ENCODE measurements at regions not wholly inside any gene's neighbourhood (a gene's known extent, or its start where the extent isn't known, plus 50 kb on each side); places are given as distances from the start of the nearest gene placed in this dataset.

DNA sequence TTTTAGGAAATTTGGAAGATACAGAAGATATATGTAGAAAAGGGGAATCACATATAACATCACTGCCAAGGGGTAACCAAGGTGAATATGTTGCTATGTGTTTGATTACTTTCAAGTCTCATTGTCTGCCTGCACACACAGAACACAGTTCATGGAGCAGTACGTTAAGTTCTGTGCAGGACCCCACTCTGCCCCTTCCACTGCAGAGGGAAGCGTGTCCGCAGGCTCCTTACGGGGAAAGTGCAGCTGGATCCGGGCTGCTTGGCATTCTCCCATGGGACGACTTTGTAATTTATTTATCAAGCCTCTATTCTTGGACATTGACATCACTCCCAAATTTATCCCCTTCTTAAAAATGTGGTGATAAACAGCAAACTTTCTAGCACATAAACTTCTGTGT, 226.8 kb downstream of the FOXL1 start:
- H3K4me3 ChIP-seq (ENCODE audit: low read depth, low read length), result no peak overlapping the region
- TF ChIP-seq, protein P1, sequence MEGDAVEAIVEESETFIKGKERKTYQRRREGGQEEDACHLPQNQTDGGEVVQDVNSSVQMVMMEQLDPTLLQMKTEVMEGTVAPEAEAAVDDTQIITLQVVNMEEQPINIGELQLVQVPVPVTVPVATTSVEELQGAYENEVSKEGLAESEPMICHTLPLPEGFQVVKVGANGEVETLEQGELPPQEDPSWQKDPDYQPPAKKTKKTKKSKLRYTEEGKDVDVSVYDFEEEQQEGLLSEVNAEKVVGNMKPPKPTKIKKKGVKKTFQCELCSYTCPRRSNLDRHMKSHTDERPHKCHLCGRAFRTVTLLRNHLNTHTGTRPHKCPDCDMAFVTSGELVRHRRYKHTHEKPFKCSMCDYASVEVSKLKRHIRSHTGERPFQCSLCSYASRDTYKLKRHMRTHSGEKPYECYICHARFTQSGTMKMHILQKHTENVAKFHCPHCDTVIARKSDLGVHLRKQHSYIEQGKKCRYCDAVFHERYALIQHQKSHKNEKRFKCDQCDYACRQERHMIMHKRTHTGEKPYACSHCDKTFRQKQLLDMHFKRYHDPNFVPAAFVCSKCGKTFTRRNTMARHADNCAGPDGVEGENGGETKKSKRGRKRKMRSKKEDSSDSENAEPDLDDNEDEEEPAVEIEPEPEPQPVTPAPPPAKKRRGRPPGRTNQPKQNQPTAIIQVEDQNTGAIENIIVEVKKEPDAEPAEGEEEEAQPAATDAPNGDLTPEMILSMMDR (IDR thresholded peaks at IDR 0.05; ENCODE audit: insufficient read depth, low read depth, low read length, missing control alignments), result no peak
- no peak for DNase-seq (ENCODE audit: low read depth)

DNA sequence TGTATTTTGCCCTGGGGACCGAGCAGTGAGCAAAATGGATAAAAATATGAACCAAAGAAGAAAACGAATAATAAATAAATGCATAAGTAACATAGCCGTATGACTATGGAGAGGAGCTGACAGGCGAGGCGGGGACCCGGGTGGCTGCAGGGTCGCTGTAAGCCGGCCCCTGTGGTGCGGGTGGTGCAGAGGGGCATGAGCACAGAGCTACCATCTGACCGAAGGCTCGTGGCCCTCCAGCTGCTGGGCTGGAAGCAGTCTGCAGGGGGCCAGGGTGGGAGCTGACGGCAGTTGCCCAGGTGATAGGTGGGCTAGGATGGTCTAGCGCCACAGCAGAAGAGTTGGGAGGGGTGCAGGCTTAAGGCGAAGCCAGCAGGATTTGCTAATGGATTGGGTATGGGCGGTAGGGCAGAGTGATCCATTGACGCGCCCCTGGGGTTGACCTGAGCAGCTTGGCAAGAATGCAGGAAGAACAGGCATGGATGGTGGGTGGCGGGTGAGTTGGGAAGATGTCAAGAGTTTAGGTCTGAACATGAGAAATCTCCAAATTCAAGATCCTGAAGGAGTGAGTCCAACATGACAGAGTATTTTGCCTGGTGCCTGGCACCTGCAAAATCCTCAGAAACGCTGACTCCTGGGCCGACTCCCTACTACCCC, 228.0 kb downstream of the FOXL1 start:
- DNase-seq (ENCODE audit: low read depth), result no peak
- TF ChIP-seq, protein P1 (IDR thresholded peaks at IDR 0.05; ENCODE audit: insufficient read depth, low read depth, low read length, missing control alignments), result no peak
- no peak overlapping the region for H3K4me3 ChIP-seq (ENCODE audit: low read depth, low read length)

DNA sequence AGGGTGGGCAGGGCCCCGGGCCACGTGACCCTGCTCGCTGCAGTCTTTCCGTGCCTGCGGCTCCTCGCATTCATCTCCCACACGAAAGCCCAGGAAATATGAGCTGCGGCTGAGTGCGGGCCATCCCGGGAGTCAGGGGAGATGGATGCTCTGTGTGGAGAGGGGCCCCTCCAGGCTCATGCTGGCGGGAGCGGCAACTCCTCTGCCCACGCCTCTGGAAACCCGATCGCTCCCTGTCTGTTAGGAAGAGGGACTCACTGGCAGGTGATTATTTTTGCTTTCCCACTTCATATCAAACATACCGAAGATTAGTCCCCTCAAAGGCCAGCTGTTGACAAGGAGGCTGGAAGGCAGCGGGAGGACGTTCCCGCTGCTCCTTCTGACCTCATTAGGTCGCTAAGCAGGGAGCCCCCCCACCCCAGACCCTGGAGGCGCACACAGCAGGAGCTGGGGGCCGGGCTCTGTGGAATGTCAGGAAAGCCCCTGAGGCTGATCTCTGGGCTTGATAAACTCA, 228.5 kb downstream of the FOXL1 start:
- no peak for DNase-seq (ENCODE audit: low read depth)
- H3K4me3 ChIP-seq (ENCODE audit: low read depth, low read length), result no peak overlapping the region
- TF ChIP-seq, protein P1 (IDR thresholded peaks at IDR 0.05; ENCODE audit: insufficient read depth, low read depth, low read length, missing control alignments), result no peak

DNA sequence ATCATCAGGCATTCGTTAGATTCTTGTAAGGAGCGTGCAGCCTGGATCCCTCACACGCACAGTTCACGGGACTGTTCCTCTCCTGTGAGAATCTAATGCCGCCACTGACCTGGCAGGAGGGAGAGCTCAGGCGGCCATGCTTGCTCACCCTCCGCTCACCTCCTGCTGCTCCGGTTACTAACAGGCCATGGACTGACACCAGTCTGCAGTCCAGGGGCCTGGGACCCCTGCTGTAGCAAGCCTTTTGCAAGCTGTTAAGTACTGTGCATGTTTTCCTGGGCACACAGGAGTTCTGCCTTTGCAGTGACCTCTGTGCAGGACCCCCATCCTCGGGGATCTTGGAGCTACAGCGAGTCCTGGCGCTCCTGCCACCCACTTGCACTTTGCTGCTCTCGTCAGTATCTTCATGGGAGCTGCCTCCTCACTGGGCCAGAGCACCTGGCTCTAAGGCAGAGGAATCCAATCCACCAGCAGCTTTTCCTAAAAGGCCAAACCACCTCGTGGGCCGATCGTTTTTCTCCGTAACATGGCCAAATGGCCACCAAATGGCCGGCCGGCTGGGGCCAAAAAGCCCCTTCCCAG, 230.6 kb downstream of the FOXL1 start:
- TF ChIP-seq, protein P1 (IDR thresholded peaks at IDR 0.05; ENCODE audit: insufficient read depth, low read depth, low read length, missing control alignments), result no peak
- H3K4me3 ChIP-seq (ENCODE audit: low read depth, low read length), result no peak overlapping the region
- no peak for DNase-seq (ENCODE audit: low read depth)

DNA sequence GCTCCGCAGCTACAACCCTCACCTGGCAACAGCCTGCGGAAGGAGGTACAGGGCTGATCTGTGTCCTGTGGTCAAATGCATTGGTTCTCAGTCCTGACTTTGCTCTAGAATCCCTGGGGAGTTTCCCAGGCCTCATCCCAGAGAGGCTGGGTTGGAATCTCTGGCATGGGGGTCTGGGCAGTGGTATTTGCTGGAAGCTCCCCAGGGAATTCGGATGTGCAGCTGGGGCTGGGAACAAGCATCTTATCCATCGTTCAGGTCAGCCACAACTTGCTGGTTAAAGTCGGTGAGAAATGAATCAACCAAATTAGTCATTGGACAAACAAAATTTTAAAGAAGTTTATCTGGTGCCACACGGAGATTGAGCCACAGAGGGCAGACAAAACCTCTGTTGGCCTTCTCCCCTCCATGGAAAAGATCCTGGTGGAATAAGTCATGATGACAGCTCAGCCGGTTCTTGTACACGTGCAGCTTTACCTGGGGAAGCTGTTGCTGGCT, 231.2 kb downstream of the FOXL1 start:
- DNase-seq (ENCODE audit: low read depth), result no peak
- TF ChIP-seq, protein P1 (IDR thresholded peaks at IDR 0.05; ENCODE audit: insufficient read depth, low read depth, low read length, missing control alignments), result no peak
- H3K4me3 ChIP-seq (ENCODE audit: low read depth, low read length), result no peak overlapping the region

DNA sequence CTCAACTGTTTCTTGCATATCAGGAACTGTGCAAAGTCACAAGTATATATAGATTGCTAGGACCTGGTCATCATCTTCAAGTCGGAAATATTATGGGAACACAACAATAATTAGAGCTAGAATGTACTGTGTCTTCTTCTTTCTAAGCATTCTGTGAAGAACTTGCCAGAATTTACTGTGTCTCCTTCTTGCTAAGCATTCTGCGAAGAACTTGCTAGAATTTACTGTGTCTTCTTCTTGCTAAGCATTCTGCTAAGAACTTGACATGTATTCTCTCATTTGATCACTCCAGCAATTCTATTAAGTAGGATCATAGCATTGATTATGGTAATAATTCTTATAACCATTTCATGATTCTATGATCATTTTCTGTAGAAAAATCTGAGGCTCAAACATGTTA, 231.7 kb downstream of the FOXL1 start:
- no peak for DNase-seq (ENCODE audit: low read depth)
- H3K4me3 ChIP-seq (ENCODE audit: low read depth, low read length), result no peak overlapping the region
- TF ChIP-seq, protein P1 (IDR thresholded peaks at IDR 0.05; ENCODE audit: insufficient read depth, low read depth, low read length, missing control alignments), result no peak

Measured in GM12865 (cell line).